ENCODE measurements at regions not wholly inside any gene's neighbourhood (a gene's known extent, or its start where the extent isn't known, plus 50 kb on each side); places are given as distances from the start of the nearest gene placed in this dataset.
"Not testable (repeated sequence)": the region's sequence is repeated elsewhere in the genome, so short reads cannot be mapped to it uniquely, and the experiment has no call there.

GRCh38 chr7:34357946-34358345 is 300.1 kb upstream of the NPSR1 start:
- no TSS peak for BruUV-seq (replicated peaks)
- H3K27me3 ChIP-seq (replicated peaks; ENCODE audit: insufficient read depth, low read depth, low read length, poor library complexity), result no peaks in the 10 kb centered on the region
- no peaks in the 10 kb centered on the region for H3K9me3 ChIP-seq (ENCODE audit: low read depth, low read length, poor library complexity, severe bottlenecking)
- no peak overlapping the region for H3K4me3 ChIP-seq (ENCODE audit: low read depth, low read length, poor library complexity, severe bottlenecking)
- ChIA-PET CTCF (no interaction called here), POLR2A (ENCODE audit: low non-redundant PET) (no interaction called here)
- TF ChIP-seq CTCF (conservative IDR thresholded peaks at IDR 0.05; ENCODE audit: low read depth, low read length) (no peak), EZH2 (IDR thresholded peaks at IDR 0.05; ENCODE audit: borderline replicate concordance, low read depth, low read length, poor library complexity, severe bottlenecking) (no peak)
- DNase-seq (ENCODE audit: low spot score), result no peak
- intact Hi-C loops (cut with micrococcal nuclease; ENCODE audit: unreplicated experiment), result no loop called here
- no peak overlapping the region for H3K27ac ChIP-seq (ENCODE audit: low read depth, low read length, poor library complexity, severe bottlenecking)
- H3K4me1 ChIP-seq (ENCODE audit: insufficient read depth, low read length, poor library complexity, severe bottlenecking), result no peaks in the 10 kb centered on the region
- no peaks in the 10 kb centered on the region for H3K36me3 ChIP-seq (ENCODE audit: insufficient read depth, low read length, poor library complexity, severe bottlenecking)

GRCh38 chr7:34358578-34358977 is 299.4 kb upstream of the NPSR1 start:
- CTCF ChIA-PET; H3K9me3 ChIP-seq (ENCODE audit: low read depth, low read length, poor library complexity, severe bottlenecking); DNase-seq (ENCODE audit: low spot score); H3K27me3 ChIP-seq (replicated peaks; ENCODE audit: insufficient read depth, low read depth, low read length, poor library complexity); BruUV-seq (replicated peaks); H3K4me3 ChIP-seq (ENCODE audit: low read depth, low read length, poor library complexity, severe bottlenecking); H3K36me3 ChIP-seq (ENCODE audit: insufficient read depth, low read length, poor library complexity, severe bottlenecking); H3K27ac ChIP-seq (ENCODE audit: low read depth, low read length, poor library complexity, severe bottlenecking); H3K4me1 ChIP-seq (ENCODE audit: insufficient read depth, low read length, poor library complexity, severe bottlenecking); intact Hi-C loops (cut with micrococcal nuclease; ENCODE audit: unreplicated experiment); POLR2A ChIA-PET (ENCODE audit: low non-redundant PET): not testable (repeated sequence)

GRCh38 chr7:34361663-34362250 is 296.3 kb upstream of the NPSR1 start:
- BruUV-seq (replicated peaks), result no TSS peak
- intact Hi-C loops (cut with micrococcal nuclease; ENCODE audit: unreplicated experiment), result no loop called here
- Histone ChIP-seq H3K4me1 (ENCODE audit: insufficient read depth, low read length, poor library complexity, severe bottlenecking) (no peaks in the 10 kb centered on the region), H3K27me3 (replicated peaks; ENCODE audit: insufficient read depth, low read depth, low read length, poor library complexity) (no peaks in the 10 kb centered on the region), H3K9me3 (ENCODE audit: low read depth, low read length, poor library complexity, severe bottlenecking) (no peaks in the 10 kb centered on the region), H3K27ac (ENCODE audit: low read depth, low read length, poor library complexity, severe bottlenecking) (no peak overlapping the region), H3K4me3 (ENCODE audit: low read depth, low read length, poor library complexity, severe bottlenecking) (no peak overlapping the region), H3K36me3 (ENCODE audit: insufficient read depth, low read length, poor library complexity, severe bottlenecking) (no peaks in the 10 kb centered on the region)
- ChIA-PET POLR2A (ENCODE audit: low non-redundant PET) (no interaction called here), CTCF (no interaction called here)
- no peak for DNase-seq (ENCODE audit: low spot score)
- TF ChIP-seq CTCF (conservative IDR thresholded peaks at IDR 0.05; ENCODE audit: low read depth, low read length) (no peak), EZH2 (IDR thresholded peaks at IDR 0.05; ENCODE audit: borderline replicate concordance, low read depth, low read length, poor library complexity, severe bottlenecking) (no peak)

GRCh38 chr7:34362621-34363020 is 295.4 kb upstream of the NPSR1 start:
- Histone ChIP-seq H3K4me3 (ENCODE audit: low read depth, low read length, poor library complexity, severe bottlenecking) (no peak overlapping the region), H3K27me3 (replicated peaks; ENCODE audit: insufficient read depth, low read depth, low read length, poor library complexity) (no peaks in the 10 kb centered on the region), H3K36me3 (ENCODE audit: insufficient read depth, low read length, poor library complexity, severe bottlenecking) (no peaks in the 10 kb centered on the region), H3K27ac (ENCODE audit: low read depth, low read length, poor library complexity, severe bottlenecking) (no peak overlapping the region), H3K4me1 (ENCODE audit: insufficient read depth, low read length, poor library complexity, severe bottlenecking) (no peaks in the 10 kb centered on the region), H3K9me3 (ENCODE audit: low read depth, low read length, poor library complexity, severe bottlenecking) (no peaks in the 10 kb centered on the region)
- ChIA-PET POLR2A (ENCODE audit: low non-redundant PET) (no interaction called here), CTCF (no interaction called here)
- TF ChIP-seq CTCF (conservative IDR thresholded peaks at IDR 0.05; ENCODE audit: low read depth, low read length), result no peak
- no peak for TF ChIP-seq EZH2 (IDR thresholded peaks at IDR 0.05; ENCODE audit: borderline replicate concordance, low read depth, low read length, poor library complexity, severe bottlenecking)
- intact Hi-C loops (cut with micrococcal nuclease; ENCODE audit: unreplicated experiment), result no loop called here
- no TSS peak for BruUV-seq (replicated peaks)
- no peak for DNase-seq (ENCODE audit: low spot score)

Data from A673 (cell line).